ENCODE measurements at regions not wholly inside any gene's neighbourhood (a gene's known extent, or its start where the extent isn't known, plus 50 kb on each side); places are given as distances from the start of the nearest gene placed in this dataset.

GRCh38 chr3:181442066-181442465, 269.7 kb upstream of the SOX2 start:
- H3K27ac ChIP-seq (ENCODE audit: low read length): no peak overlapping the region
- no peaks in the 10 kb centered on the region for H4K20me1 ChIP-seq (ENCODE audit: insufficient read depth)
- H3F3A ChIP-seq (ENCODE audit: insufficient read depth, low read length, poor library complexity, severe bottlenecking): no peaks in the 10 kb centered on the region
- H3K27me3 ChIP-seq (ENCODE audit: insufficient read depth, low read depth, low read length): no peaks in the 10 kb centered on the region
- no peak overlapping the region for H3K4me2 ChIP-seq (ENCODE audit: low read length)
- H3K79me2 ChIP-seq (replicated peaks; ENCODE audit: insufficient read depth, low read length): peaks cover 4% of the 10 kb centered on the region
- H3K36me3 ChIP-seq (ENCODE audit: insufficient read depth, low read length): no peaks in the 10 kb centered on the region
- no peak overlapping the region for H3K4me3 ChIP-seq (ENCODE audit: low read length)
- H3K9me2 ChIP-seq (ENCODE audit: insufficient read depth, low read length): no peaks in the 10 kb centered on the region
- H2AFZ ChIP-seq (ENCODE audit: low read depth, low read length): no peak overlapping the region
- H3K9ac ChIP-seq (ENCODE audit: low read length): no peak overlapping the region
- TF ChIP-seq EZH2 (IDR thresholded peaks at IDR 0.05; ENCODE audit: borderline replicate concordance, insufficient read depth, low read length, poor library complexity, severe bottlenecking) (no peak), RAD21 (conservative IDR thresholded peaks at IDR 0.05) (no peak), EP300 (conservative IDR thresholded peaks at IDR 0.05; ENCODE audit: poor library complexity, severe bottlenecking) (no peak), MXI1 (conservative IDR thresholded peaks at IDR 0.05; ENCODE audit: poor library complexity, severe bottlenecking) (no peak), POLR2AphosphoS5 (IDR thresholded peaks at IDR 0.05) (no peak), SMC3 (conservative IDR thresholded peaks at IDR 0.05; ENCODE audit: poor library complexity) (no peak), REST (IDR thresholded peaks at IDR 0.05; ENCODE audit: borderline replicate concordance) (no peak), TAF1 (IDR thresholded peaks at IDR 0.05; ENCODE audit: low read depth) (no peak), CTCF (IDR thresholded peaks at IDR 0.05; ENCODE audit: poor library complexity, severe bottlenecking) (no peak)
- H3K9me3 ChIP-seq (ENCODE audit: low read length): no peaks in the 10 kb centered on the region

- no peaks in the 10 kb centered on the region for H3K79me2 ChIP-seq (replicated peaks; ENCODE audit: insufficient read depth, low read length)
- no peak overlapping the region for H3K4me2 ChIP-seq (ENCODE audit: low read length)
- no peaks in the 10 kb centered on the region for H3K36me3 ChIP-seq (ENCODE audit: insufficient read depth, low read length)
These were observed 278.7 kb upstream of the SOX2 start for GRCh38 chr3:181432992-181433391.

More at GRCh38 chr3:181432992-181433391, 278.7 kb upstream of the SOX2 start:
- Histone ChIP-seq H3K9me3 (ENCODE audit: low read length) (no peaks in the 10 kb centered on the region), H2AFZ (ENCODE audit: low read depth, low read length) (no peak overlapping the region), H3K27ac (ENCODE audit: low read length) (no peak overlapping the region), H3K9ac (ENCODE audit: low read length) (no peak overlapping the region), H3K9me2 (ENCODE audit: insufficient read depth, low read length) (no peaks in the 10 kb centered on the region), H3K27me3 (ENCODE audit: insufficient read depth, low read depth, low read length) (no peaks in the 10 kb centered on the region), H4K20me1 (ENCODE audit: insufficient read depth) (no peaks in the 10 kb centered on the region), H3F3A (ENCODE audit: insufficient read depth, low read length, poor library complexity, severe bottlenecking) (no peaks in the 10 kb centered on the region), H3K4me3 (ENCODE audit: low read length) (no peak overlapping the region)
- TF ChIP-seq EZH2 (IDR thresholded peaks at IDR 0.05; ENCODE audit: borderline replicate concordance, insufficient read depth, low read length, poor library complexity, severe bottlenecking): no peak
- no peak for TF ChIP-seq EP300 (conservative IDR thresholded peaks at IDR 0.05; ENCODE audit: poor library complexity, severe bottlenecking)
- no peak for TF ChIP-seq RAD21 (conservative IDR thresholded peaks at IDR 0.05)
- TF ChIP-seq REST (IDR thresholded peaks at IDR 0.05; ENCODE audit: borderline replicate concordance): no peak
- TF ChIP-seq MXI1 (conservative IDR thresholded peaks at IDR 0.05; ENCODE audit: poor library complexity, severe bottlenecking): no peak
- TF ChIP-seq TAF1 (IDR thresholded peaks at IDR 0.05; ENCODE audit: low read depth): no peak
- no peak for TF ChIP-seq CTCF (IDR thresholded peaks at IDR 0.05; ENCODE audit: poor library complexity, severe bottlenecking)
- no peak for TF ChIP-seq SMC3 (conservative IDR thresholded peaks at IDR 0.05; ENCODE audit: poor library complexity)
- TF ChIP-seq POLR2AphosphoS5 (IDR thresholded peaks at IDR 0.05): no peak

All from neural cell (in vitro differentiated cells).